Right lobe of liver (tissue), 6 donors: ENCODE measurements at regions not wholly inside any gene's neighbourhood (a gene's known extent, or its start where the extent isn't known, plus 50 kb on each side); places are given as distances from the start of the nearest gene placed in this dataset.

ENCODE experiments used
- ATAC-seq, 4 donors: fragments of 200-7000 bp; cut with Tn5 transposase; one replicate each; pipeline ENCODE4 v1.9.1; 2020; ENCODE audit warnings: mild to moderate bottlenecking in 4 of 4, moderate library complexity in 4 of 4
- DNase-seq, 3 donors: peaks; one replicate each; pipeline ENCODE4 v3.0.0-alpha.2; 2020
- H3K27ac ChIP-seq, 3 donors: fragments of 200-600 bp; one replicate each; pipeline ENCODE4 v1.8.0; 2022
- H3K27me3 ChIP-seq, 2 donors: fragments of 200-600 bp; one replicate each; pipeline ENCODE4 v1.8.0; 2022
- H3K36me3 ChIP-seq, 4 donors: fragments of 200-600 bp; sonication (generic) in 1 of 4; one replicate each; pipeline versions ENCODE4 v1.5.1 to v1.8.0; 2017 to 2022; ENCODE audit warnings: control low read depth in 1 of 4
- H3K4me1 ChIP-seq, 4 donors: fragments of 200-600 bp; sonication (generic) in 1 of 4; one replicate each; pipeline versions ENCODE4 v1.5.1 to v1.8.0; 2017 to 2022; ENCODE audit warnings: control low read depth in 1 of 4
- H3K4me3 ChIP-seq, 3 donors: fragments of 200-600 bp; one replicate each; pipeline ENCODE4 v1.8.0; 2022
- H3K9me3 ChIP-seq, 4 donors: fragments of 200-600 bp; sonication (generic) in 1 of 4; one replicate each; pipeline versions ENCODE4 v1.5.1 to v1.8.0; 2017 to 2022; ENCODE audit warnings: control low read depth in 1 of 4
- POLR2A ChIP-seq: fragments of 450-650 bp; IDR thresholded peaks from one replicate; pipeline ENCODE4 v1.6.1; 2017; ENCODE audit warnings: antibody characterized with exemption, mild to moderate bottlenecking
- WGBS: methylation state at CpG from one replicate; pipeline ENCODE4 v1.1.6; 2018; ENCODE audit warnings: low coverage, low lambda C conversion rate; ENCODE audit not compliant: insufficient coverage; ENCODE audit errors: missing lambda C conversion rate; 5-methylcytosine and 5-hydroxymethylcytosine counted together
- intact Hi-C, 2 donors: fragments of 100-400 bp; cut with DNase I; formaldehyde crosslinking; loops; one replicate each; pipeline versions ENCODE4 v1.11.2 to v1.14.1; 2022
- TF ChIP-seq, protein P1 (sequence below), 4 donors: fragments of 200-600 bp in 3 of 4; fragments of 450-650 bp in 1 of 4; IDR thresholded peaks; one replicate each; pipeline versions ENCODE4 v1.5.1 to v1.8.0; 2016 to 2022; ENCODE audit warnings: antibody characterized with exemption in 4 of 4, mild to moderate bottlenecking in 2 of 4
- donor health status: DM: no; HTN: yes; CAD: no.
- donor health status: DM: no; HTN: no; CAD: no.
- donor health status: DM: no; HTN: no; CAD: no.
- donor health status: DM: no; HTN: yes; CAD: no.
- donor health status: DM: no; HTN: yes; CAD: no.

DNA sequence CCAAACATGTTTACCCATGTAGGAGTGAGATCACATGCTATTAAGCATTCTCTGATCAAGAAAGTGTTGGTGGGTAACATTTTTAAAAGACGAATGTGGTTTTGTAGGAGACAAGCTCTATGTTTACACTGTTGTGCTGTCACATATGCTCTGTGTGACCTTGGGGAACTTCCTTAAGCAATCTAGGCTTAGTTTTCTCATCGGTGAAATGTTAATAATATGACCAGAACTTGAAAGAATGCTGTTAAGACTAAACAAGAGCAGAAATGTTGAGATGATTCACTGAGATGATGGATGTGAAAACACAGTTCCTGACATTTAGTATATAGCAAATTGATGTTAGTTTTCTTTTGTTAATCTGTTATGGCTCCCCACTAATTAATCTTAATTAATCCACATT is 860.9 kb upstream of the CNTNAP5 start:
- 38% methylated on average over 2 of the region's 2 CpGs for whole genome bisulfite sequencing
- intact Hi-C loops = no loop called here

DNA sequence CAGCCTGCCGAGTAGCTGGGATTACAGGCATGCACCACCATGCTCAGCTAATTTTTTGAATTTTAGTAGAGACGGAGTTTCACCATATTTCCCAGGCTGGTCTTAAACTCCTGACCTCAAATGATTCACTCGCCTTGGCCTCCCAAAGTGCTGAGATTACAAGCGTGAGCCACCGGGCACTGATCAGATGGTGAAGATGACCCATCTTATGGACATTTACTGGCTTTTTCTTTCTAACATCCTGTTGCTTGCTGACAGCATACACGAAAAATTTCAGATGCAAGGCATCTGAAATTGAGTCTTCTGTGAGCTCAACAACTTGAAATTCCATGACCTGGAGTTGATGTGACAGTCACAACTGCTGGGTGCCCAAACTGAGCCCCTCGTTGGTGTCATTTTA is 859.5 kb upstream of the CNTNAP5 start:
- no peaks in the 10 kb centered on the region for H3K9me3 ChIP-seq
- H3K4me1 ChIP-seq = no peaks in the 10 kb centered on the region
- ATAC-seq (no peak), DNase-seq (no peak)
- no peak overlapping the region for H3K4me3 ChIP-seq
- no peaks in the 10 kb centered on the region for H3K36me3 ChIP-seq
- no peak for TF ChIP-seq POLR2A
- TF ChIP-seq, protein P1, sequence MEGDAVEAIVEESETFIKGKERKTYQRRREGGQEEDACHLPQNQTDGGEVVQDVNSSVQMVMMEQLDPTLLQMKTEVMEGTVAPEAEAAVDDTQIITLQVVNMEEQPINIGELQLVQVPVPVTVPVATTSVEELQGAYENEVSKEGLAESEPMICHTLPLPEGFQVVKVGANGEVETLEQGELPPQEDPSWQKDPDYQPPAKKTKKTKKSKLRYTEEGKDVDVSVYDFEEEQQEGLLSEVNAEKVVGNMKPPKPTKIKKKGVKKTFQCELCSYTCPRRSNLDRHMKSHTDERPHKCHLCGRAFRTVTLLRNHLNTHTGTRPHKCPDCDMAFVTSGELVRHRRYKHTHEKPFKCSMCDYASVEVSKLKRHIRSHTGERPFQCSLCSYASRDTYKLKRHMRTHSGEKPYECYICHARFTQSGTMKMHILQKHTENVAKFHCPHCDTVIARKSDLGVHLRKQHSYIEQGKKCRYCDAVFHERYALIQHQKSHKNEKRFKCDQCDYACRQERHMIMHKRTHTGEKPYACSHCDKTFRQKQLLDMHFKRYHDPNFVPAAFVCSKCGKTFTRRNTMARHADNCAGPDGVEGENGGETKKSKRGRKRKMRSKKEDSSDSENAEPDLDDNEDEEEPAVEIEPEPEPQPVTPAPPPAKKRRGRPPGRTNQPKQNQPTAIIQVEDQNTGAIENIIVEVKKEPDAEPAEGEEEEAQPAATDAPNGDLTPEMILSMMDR (IDR thresholded peaks at IDR 0.05) = no peak
- no peaks in the 10 kb centered on the region for H3K27me3 ChIP-seq
- intact Hi-C loops = no loop called here
- 49% methylated on average over 6 of the region's 7 CpGs for WGBS
- no peak overlapping the region for H3K27ac ChIP-seq

More for the DNA sequence above, 860.9 kb upstream of the CNTNAP5 start:
- no peak overlapping the region for H3K4me3 ChIP-seq
- ATAC-seq (no peak), DNase-seq (no peak)
- no peaks in the 10 kb centered on the region for H3K9me3 ChIP-seq
- no peak overlapping the region for H3K27ac ChIP-seq
- no peak for TF ChIP-seq POLR2A
- TF ChIP-seq, protein P1 (IDR thresholded peaks at IDR 0.05) = no peak
- H3K4me1 ChIP-seq = no peaks in the 10 kb centered on the region
- H3K27me3 ChIP-seq = no peaks in the 10 kb centered on the region
- H3K36me3 ChIP-seq = no peaks in the 10 kb centered on the region

DNA sequence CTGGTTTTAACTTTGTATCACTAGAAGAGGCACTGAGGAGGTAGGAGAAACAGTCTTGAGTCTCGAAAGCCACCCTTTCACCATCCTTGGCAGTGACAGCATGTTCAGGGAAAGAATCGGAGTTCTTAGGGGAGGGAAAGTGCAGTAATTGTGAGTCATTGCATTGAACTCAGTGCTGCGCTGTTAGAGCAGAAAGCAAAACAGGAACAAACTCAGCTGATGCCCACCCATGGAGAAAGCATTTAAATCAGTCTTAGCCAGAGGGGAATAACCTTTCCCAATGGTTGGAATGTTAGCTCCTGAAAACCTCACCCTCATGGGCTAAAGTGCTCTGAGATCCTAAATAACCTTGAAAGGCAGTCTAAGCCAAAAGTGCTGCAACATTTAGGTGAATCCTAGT is 845.6 kb upstream of the CNTNAP5 start:
- H3K27me3 ChIP-seq = no peaks in the 10 kb centered on the region
- no peaks in the 10 kb centered on the region for H3K36me3 ChIP-seq
- no peak overlapping the region for H3K4me3 ChIP-seq
- no peaks in the 10 kb centered on the region for H3K9me3 ChIP-seq
- 58% methylated on average over 3 of the region's 3 CpGs for WGBS
- ATAC-seq (no peak), DNase-seq (no peak)
- no peak overlapping the region for H3K27ac ChIP-seq
- intact Hi-C loops = no loop called here
- no peaks in the 10 kb centered on the region for H3K4me1 ChIP-seq
- no peak for TF ChIP-seq POLR2A
- TF ChIP-seq, protein P1 (IDR thresholded peaks at IDR 0.05) = no peak

DNA sequence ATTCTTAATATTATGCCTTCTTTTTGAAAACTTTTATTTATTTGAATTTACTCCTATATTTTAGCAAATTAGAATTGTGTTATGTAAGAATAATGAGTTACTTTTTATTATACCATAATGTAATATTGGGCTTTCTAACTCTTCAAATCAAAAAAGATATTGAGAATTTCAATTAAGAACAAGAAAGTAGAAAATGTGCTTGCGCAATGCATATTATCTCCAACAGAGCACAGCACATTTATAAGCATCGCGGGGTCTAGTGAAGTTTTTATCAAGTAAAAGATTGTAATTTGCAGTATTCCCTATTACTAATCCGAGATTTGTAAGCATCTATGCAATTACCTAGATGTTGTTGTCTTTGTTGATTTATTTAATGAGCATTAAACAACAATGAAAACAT is 829.1 kb upstream of the CNTNAP5 start:
- 70% methylated on average over 4 of the region's 4 CpGs for WGBS
- ATAC-seq = no peak
- H3K27ac ChIP-seq = no peak overlapping the region
- no peaks in the 10 kb centered on the region for H3K27me3 ChIP-seq
- no peak for TF ChIP-seq POLR2A
- TF ChIP-seq, protein P1 (IDR thresholded peaks at IDR 0.05) = no peak
- H3K9me3 ChIP-seq = no peaks in the 10 kb centered on the region
- no peak overlapping the region for H3K4me3 ChIP-seq
- intact Hi-C loops = no loop called here
- no peaks in the 10 kb centered on the region for H3K4me1 ChIP-seq
- DNase-seq = no peak
- H3K36me3 ChIP-seq = no peaks in the 10 kb centered on the region

DNA sequence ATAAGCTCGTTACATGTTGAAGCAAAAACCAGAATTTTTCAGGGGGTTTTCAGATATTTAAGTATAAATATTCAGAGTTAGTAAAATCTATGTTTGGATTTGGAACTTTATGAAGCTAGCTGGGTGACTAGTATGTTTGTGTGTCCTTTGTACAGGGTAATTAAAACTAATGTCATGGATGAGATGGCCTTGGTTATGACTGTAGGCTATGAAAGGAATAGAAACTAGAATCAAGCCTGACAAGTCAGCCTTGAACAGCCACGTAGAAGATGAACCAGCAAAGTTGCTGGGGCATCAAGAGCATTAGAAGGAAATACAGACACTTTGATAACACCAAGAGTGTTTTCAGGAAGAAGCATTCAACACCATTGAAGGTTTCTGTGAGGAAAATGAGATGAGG is 825.1 kb upstream of the CNTNAP5 start:
- TF ChIP-seq POLR2A = no peak
- TF ChIP-seq, protein P1 (IDR thresholded peaks at IDR 0.05) = no peak
- 44% methylated on average over 2 of the region's 2 CpGs for WGBS
- Histone ChIP-seq H3K4me1 (no peaks in the 10 kb centered on the region), H3K27me3 (no peaks in the 10 kb centered on the region), H3K36me3 (no peaks in the 10 kb centered on the region), H3K27ac (no peak overlapping the region), H3K4me3 (no peak overlapping the region), H3K9me3 (no peaks in the 10 kb centered on the region)
- no peak for DNase-seq
- ATAC-seq = no peak
- intact Hi-C loops = no loop called here
